ENCODE measurements at regions not wholly inside any gene's neighbourhood (a gene's known extent, or its start where the extent isn't known, plus 50 kb on each side); places are given as distances from the start of the nearest gene placed in this dataset.
"Not testable (repeated sequence)": the region's sequence is repeated elsewhere in the genome, so short reads cannot be mapped to it uniquely, and the experiment has no call there.

- H3K4me3 ChIP-seq (ENCODE audit: low read depth, low read length), result no peak overlapping the region
- TF ChIP-seq, protein P1, sequence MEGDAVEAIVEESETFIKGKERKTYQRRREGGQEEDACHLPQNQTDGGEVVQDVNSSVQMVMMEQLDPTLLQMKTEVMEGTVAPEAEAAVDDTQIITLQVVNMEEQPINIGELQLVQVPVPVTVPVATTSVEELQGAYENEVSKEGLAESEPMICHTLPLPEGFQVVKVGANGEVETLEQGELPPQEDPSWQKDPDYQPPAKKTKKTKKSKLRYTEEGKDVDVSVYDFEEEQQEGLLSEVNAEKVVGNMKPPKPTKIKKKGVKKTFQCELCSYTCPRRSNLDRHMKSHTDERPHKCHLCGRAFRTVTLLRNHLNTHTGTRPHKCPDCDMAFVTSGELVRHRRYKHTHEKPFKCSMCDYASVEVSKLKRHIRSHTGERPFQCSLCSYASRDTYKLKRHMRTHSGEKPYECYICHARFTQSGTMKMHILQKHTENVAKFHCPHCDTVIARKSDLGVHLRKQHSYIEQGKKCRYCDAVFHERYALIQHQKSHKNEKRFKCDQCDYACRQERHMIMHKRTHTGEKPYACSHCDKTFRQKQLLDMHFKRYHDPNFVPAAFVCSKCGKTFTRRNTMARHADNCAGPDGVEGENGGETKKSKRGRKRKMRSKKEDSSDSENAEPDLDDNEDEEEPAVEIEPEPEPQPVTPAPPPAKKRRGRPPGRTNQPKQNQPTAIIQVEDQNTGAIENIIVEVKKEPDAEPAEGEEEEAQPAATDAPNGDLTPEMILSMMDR (IDR thresholded peaks at IDR 0.05; ENCODE audit: insufficient read depth, low read depth, low read length), result no peak
- DNase-seq (ENCODE audit: low read depth), result no peak
Measured at GRCh38 chr6:103101267-103101666, 1707.8 kb downstream of the GRIK2 start.

GRCh38 chr6:103092414-103092813, 1698.9 kb downstream of the GRIK2 start:
- not testable (repeated sequence) for H3K4me3 ChIP-seq (ENCODE audit: low read depth, low read length); DNase-seq (ENCODE audit: low read depth)

- TF ChIP-seq, protein P1 (IDR thresholded peaks at IDR 0.05; ENCODE audit: insufficient read depth, low read depth, low read length), result no peak
- DNase-seq (ENCODE audit: low read depth), result no peak
- no peak overlapping the region for H3K4me3 ChIP-seq (ENCODE audit: low read depth, low read length)
Measured at GRCh38 chr6:103085801-103086200, 1692.3 kb downstream of the GRIK2 start.

- DNase-seq (ENCODE audit: low read depth), result no peak
- TF ChIP-seq, protein P1 (IDR thresholded peaks at IDR 0.05; ENCODE audit: insufficient read depth, low read depth, low read length), result no peak
- no peak overlapping the region for H3K4me3 ChIP-seq (ENCODE audit: low read depth, low read length)
Measured at GRCh38 chr6:103081876-103082630, 1688.5 kb downstream of the GRIK2 start.

- DNase-seq (ENCODE audit: low read depth), result no peak
- TF ChIP-seq, protein P1 (IDR thresholded peaks at IDR 0.05; ENCODE audit: insufficient read depth, low read depth, low read length), result no peak
- H3K4me3 ChIP-seq (ENCODE audit: low read depth, low read length), result no peak overlapping the region
Measured at GRCh38 chr6:103081126-103081525, 1687.6 kb downstream of the GRIK2 start.

DNA sequence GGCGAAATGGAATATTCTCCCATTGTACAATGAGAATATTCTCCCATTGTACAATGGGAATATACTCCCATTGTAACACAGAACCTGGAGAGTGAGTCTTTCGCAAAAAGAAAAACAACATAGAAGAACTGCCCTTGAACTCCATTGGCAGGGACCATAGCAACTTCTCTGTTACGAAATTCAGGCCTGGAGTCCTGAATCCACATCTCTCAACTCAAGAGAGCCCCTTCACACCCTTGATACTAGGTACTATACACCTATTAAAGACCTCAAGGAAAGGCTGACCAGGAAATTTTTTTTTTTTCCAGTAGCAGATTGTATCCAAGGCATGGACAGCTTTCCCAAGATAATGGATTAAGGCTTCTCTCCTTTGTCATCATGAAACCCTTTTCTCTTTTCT, 1687.0 kb downstream of the GRIK2 start:
- H3K4me3 ChIP-seq (ENCODE audit: low read depth, low read length), result no peak overlapping the region
- DNase-seq (ENCODE audit: low read depth), result no peak
- TF ChIP-seq, protein P1 (IDR thresholded peaks at IDR 0.05; ENCODE audit: insufficient read depth, low read depth, low read length), result no peak

DNA sequence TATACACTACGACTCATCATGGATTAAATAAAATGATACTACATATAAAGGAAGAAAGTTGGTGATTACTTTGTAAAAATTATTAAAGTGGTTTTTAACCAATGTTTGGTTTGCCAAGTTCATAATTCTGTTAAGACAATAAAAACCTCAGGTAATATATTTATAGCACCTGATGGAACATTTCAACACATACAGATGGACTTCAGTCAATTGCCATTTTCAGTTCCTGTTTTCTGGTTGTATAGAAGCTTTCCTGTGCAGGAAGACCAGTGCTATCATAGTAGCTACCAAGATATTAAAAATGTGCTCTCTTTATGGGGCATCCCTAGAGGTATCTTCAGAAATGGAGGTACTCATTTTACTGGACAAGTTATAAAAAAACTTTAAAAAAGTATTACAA, 1686.4 kb downstream of the GRIK2 start:
- DNase-seq (ENCODE audit: low read depth), result no peak
- TF ChIP-seq, protein P1 (IDR thresholded peaks at IDR 0.05; ENCODE audit: insufficient read depth, low read depth, low read length), result no peak
- no peak overlapping the region for H3K4me3 ChIP-seq (ENCODE audit: low read depth, low read length)

All from fibroblast of villous mesenchyme (primary cell).